ENCODE measurements at regions not wholly inside any gene's neighbourhood (a gene's known extent, or its start where the extent isn't known, plus 50 kb on each side); places are given as distances from the start of the nearest gene placed in this dataset.

DNA sequence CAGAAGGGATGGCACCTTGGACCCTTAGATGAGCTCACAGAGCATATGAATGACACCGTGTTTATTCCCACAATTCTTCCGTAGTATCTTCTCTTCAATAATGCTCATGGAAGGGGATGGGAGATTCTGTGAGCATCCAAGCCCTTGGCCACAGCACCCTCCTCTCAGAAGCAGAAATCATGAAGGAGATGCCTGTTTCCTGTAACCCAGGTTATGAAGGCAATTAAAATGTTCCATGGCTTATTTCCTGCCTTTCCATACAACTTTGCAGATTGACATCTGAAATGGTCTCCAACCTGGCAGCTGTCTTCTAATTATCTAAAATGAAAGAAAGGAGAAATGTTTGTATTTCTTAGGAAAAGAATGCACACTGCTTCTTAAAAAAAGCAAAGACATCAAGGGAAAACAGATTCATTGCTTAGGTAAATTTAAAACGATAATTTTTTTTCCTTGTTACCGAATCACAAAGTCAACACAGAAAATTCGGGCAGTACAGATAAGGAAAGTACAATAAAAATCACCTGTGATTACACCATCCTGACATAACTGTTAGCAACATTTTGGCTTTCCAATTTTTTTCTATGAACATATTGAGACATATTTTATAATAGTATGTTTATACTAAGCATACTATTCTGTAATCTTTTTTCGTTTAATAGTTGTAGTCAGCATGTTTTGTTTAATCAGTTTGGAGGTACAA lies 128.5 kb downstream of the SQOR start:
- no peak for DNase-seq (ENCODE audit: low read depth)
- TF ChIP-seq, protein P1, sequence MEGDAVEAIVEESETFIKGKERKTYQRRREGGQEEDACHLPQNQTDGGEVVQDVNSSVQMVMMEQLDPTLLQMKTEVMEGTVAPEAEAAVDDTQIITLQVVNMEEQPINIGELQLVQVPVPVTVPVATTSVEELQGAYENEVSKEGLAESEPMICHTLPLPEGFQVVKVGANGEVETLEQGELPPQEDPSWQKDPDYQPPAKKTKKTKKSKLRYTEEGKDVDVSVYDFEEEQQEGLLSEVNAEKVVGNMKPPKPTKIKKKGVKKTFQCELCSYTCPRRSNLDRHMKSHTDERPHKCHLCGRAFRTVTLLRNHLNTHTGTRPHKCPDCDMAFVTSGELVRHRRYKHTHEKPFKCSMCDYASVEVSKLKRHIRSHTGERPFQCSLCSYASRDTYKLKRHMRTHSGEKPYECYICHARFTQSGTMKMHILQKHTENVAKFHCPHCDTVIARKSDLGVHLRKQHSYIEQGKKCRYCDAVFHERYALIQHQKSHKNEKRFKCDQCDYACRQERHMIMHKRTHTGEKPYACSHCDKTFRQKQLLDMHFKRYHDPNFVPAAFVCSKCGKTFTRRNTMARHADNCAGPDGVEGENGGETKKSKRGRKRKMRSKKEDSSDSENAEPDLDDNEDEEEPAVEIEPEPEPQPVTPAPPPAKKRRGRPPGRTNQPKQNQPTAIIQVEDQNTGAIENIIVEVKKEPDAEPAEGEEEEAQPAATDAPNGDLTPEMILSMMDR (IDR thresholded peaks at IDR 0.05; ENCODE audit: insufficient read depth, low read depth, low read length, missing control alignments), result no peak
- H3K4me3 ChIP-seq (ENCODE audit: low read depth, low read length), result no peak overlapping the region

DNA sequence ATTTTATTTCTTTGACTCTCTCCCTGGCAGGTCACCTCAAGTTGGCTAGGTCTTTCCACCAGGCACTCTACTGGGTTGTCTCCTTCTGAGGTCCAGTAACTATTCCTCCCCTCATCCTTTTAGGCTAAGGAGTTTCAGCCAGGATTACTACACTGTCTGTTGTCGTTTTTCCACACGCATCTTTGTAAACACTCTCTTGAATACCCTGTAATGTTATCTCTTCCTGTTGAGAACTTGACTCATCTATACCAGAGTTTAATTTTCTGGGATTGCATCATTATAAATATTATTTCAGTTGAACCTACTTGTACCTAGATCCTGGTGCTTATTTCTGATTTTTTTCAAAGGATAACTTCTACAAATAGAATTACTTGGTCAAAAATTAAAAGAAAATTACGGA lies 138.3 kb downstream of the SQOR start:
- TF ChIP-seq, protein P1 (IDR thresholded peaks at IDR 0.05; ENCODE audit: insufficient read depth, low read depth, low read length, missing control alignments), result no peak
- no peak for DNase-seq (ENCODE audit: low read depth)

DNA sequence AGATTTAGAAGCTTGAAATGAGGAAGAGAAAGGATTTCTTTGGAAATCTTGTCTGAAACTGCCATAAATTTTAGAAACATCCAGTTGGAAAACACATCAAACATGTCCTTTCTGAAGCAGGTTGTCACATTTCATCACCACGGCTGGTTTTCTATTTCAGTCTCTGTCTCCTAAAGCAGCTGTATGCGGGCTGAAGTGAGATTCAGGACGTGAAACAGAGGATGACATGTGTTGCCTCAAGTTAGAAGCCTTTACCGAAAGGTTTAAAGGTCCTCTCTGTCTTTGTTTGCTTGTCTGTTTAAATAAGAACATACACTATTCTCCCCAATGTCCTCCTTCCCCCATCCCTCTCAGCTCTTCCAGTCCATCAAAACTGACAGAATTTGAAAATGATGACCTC lies 141.9 kb downstream of the SQOR start:
- DNase-seq (ENCODE audit: low read depth), result no peak
- TF ChIP-seq, protein P1 (IDR thresholded peaks at IDR 0.05; ENCODE audit: insufficient read depth, low read depth, low read length, missing control alignments), result no peak
- H3K4me3 ChIP-seq (ENCODE audit: low read depth, low read length), result no peak overlapping the region

More for the DNA sequence above, 138.3 kb downstream of the SQOR start:
- no peak overlapping the region for H3K4me3 ChIP-seq (ENCODE audit: low read depth, low read length)

DNA sequence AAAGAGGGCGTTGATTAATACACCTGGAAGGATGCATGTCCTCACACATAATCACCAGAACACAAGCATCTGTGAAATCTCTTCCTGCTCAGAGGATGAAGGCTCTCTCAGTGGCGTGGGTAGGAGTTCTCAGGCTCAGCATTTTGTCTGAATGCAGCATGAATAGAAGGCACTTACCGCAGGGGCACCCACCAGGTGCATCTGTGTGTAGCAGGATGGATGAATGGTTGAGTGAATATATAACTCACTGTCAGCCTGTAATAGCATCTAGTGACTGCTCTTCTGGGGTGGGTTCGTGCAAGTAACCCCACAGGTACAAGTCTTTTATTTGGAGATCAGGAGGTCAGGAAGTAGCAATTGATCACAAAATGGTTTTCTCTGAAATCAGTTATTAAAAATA lies 143.0 kb downstream of the SQOR start:
- no peak overlapping the region for H3K4me3 ChIP-seq (ENCODE audit: low read depth, low read length)
- TF ChIP-seq, protein P1 (IDR thresholded peaks at IDR 0.05; ENCODE audit: insufficient read depth, low read depth, low read length, missing control alignments), result no peak
- DNase-seq (ENCODE audit: low read depth), result no peak

DNA sequence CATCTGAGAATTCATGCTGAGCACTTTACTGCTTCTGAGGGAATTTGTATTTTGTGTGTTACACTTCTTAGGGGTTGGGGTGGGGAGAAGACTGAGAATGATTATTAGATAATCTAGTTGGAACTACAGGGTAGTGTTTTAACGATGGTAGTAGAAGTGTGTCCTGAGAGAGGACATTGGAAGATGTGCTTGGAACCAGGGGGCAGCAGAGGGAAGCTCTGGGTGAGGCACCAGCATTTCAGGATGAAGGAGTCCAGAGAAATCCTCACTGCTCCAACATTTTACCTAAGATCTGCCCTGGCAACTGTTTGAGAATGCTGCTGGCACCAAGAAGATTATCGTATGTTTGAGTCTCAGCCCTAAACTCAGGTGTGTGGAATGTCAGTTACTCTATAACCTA lies 145.5 kb downstream of the SQOR start:
- no peak for DNase-seq (ENCODE audit: low read depth)
- H3K4me3 ChIP-seq (ENCODE audit: low read depth, low read length), result no peak overlapping the region
- TF ChIP-seq, protein P1 (IDR thresholded peaks at IDR 0.05; ENCODE audit: insufficient read depth, low read depth, low read length, missing control alignments), result no peak

DNA sequence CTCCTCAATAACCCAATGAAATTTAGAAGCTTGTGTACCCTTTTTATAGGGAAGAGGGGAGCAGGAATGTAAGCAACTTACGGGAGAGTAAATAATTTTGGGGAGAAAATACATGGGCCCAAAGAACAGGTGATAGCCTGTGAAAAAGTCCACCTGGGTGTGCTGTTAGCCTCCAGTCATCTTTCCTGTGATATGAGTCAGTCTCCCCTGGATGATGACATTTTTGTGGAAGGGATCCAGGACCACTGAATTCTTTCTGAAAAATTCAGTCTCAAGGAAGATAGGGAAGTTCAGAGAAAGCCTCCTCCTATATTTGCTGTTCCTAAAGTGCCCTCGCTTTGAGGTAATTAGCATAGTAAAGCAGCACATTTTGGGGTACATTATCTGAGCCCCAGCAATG lies 149.8 kb downstream of the SQOR start:
- TF ChIP-seq, protein P1 (IDR thresholded peaks at IDR 0.05; ENCODE audit: insufficient read depth, low read depth, low read length, missing control alignments), result no peak
- no peak for DNase-seq (ENCODE audit: low read depth)
- no peak overlapping the region for H3K4me3 ChIP-seq (ENCODE audit: low read depth, low read length)

DNA sequence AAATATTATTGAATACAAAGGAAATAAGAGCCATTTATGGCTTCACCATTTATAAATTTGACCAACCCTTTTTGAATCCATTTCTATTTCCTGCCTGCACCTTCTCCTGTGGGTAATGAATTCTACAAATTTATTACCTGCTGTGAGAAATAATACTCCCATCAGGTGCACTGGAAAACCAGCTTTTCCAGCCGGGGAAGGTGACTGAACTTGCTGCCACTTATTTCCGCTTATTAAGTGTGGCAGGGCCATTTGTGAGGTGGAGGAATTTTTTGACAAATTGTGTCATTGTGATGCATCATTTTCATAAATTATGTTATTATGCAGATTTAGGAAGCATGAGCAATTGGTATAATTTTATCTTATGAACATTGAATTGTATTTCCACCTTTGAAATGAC lies 151.1 kb downstream of the SQOR start:
- TF ChIP-seq, protein P1 (IDR thresholded peaks at IDR 0.05; ENCODE audit: insufficient read depth, low read depth, low read length, missing control alignments), result no peak
- no peak overlapping the region for H3K4me3 ChIP-seq (ENCODE audit: low read depth, low read length)
- DNase-seq (ENCODE audit: low read depth), result no peak
